22Rv1 (cell line): ENCODE measurements at regions not wholly inside any gene's neighbourhood (a gene's known extent, or its start where the extent isn't known, plus 50 kb on each side); places are given as distances from the start of the nearest gene placed in this dataset.

Experiments
- ZFX ChIP-seq: fragments of 450-650 bp; IDR thresholded peaks from 2 replicates; pipeline ENCODE4 v1.6.1; 2017; ENCODE audit warnings: antibody characterized with exemption, borderline replicate concordance
- TF ChIP-seq, protein P1 (sequence below): fragments of 450-650 bp; IDR thresholded peaks from 2 replicates; pipeline ENCODE4 v1.5.1; 2017; ENCODE audit warnings: mild to moderate bottlenecking

DNA sequence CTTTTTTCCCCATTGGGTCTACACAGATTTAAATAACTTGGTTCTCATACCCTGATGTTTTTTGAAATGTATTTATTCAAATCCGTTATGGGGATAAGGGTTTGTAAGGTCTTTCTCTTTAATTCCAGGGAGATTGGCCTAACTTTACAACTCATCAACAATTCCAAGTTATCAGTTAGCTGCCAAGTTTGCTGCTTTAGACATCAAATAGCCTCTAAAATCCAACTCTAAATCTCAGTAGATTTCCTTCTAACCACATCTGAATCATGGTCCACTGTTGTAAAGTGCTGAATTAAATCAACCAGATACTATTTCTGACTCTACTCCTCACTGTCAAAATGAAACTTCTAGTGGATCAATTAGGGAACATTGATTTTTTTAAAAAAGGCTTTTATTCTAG is 364.1 kb upstream of the E2F7 start:
- TF ChIP-seq, protein P1, sequence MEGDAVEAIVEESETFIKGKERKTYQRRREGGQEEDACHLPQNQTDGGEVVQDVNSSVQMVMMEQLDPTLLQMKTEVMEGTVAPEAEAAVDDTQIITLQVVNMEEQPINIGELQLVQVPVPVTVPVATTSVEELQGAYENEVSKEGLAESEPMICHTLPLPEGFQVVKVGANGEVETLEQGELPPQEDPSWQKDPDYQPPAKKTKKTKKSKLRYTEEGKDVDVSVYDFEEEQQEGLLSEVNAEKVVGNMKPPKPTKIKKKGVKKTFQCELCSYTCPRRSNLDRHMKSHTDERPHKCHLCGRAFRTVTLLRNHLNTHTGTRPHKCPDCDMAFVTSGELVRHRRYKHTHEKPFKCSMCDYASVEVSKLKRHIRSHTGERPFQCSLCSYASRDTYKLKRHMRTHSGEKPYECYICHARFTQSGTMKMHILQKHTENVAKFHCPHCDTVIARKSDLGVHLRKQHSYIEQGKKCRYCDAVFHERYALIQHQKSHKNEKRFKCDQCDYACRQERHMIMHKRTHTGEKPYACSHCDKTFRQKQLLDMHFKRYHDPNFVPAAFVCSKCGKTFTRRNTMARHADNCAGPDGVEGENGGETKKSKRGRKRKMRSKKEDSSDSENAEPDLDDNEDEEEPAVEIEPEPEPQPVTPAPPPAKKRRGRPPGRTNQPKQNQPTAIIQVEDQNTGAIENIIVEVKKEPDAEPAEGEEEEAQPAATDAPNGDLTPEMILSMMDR, result no peak
- TF ChIP-seq ZFX, result no peak
